ENCODE measurements at regions not wholly inside any gene's neighbourhood (a gene's known extent, or its start where the extent isn't known, plus 50 kb on each side); places are given as distances from the start of the nearest gene placed in this dataset.

DNA sequence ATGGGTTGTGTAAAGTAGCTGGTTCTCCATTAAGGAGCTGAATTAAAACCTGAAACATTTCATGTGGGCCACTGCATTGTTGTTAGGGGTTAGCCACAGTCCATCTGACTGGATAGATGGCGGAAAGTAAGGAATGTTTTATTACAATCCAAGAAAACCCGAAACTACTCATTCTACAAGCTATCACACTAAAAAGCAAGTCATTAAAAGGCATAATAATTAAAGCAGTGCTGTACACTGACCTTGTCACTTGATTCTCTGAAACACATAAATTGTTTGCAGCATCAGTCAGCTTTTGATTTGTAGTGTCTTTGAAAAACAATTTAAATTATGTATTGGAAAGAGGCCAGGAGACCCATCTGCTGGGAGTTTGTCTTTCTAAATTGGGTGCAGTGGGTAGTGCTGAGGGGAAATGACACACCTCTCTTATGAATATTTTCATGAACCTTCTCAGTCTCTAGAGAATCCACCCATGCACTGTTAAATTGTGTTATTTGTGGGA lies 75.7 kb upstream of the ANK2 start (continued):
- no peak for TF ChIP-seq BRD9 (IDR thresholded peaks at IDR 0.05; ENCODE audit: low read depth, partially characterized antibody)
- TF ChIP-seq STAG1 (CRISPR knock-in tag; IDR thresholded peaks at IDR 0.05; ENCODE audit: borderline replicate concordance), result no peak
- no peak for TF ChIP-seq SREBF2 (CRISPR knock-in tag; IDR thresholded peaks at IDR 0.05)
- TF ChIP-seq GATAD2B (IDR thresholded peaks at IDR 0.05; ENCODE audit: borderline replicate concordance), result no peak
- TF ChIP-seq, protein P1, sequence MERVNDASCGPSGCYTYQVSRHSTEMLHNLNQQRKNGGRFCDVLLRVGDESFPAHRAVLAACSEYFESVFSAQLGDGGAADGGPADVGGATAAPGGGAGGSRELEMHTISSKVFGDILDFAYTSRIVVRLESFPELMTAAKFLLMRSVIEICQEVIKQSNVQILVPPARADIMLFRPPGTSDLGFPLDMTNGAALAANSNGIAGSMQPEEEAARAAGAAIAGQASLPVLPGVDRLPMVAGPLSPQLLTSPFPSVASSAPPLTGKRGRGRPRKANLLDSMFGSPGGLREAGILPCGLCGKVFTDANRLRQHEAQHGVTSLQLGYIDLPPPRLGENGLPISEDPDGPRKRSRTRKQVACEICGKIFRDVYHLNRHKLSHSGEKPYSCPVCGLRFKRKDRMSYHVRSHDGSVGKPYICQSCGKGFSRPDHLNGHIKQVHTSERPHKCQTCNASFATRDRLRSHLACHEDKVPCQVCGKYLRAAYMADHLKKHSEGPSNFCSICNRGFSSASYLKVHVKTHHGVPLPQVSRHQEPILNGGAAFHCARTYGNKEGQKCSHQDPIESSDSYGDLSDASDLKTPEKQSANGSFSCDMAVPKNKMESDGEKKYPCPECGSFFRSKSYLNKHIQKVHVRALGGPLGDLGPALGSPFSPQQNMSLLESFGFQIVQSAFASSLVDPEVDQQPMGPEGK (CRISPR knock-in tag; IDR thresholded peaks at IDR 0.05; ENCODE audit: borderline replicate concordance), result no peak
- TF ChIP-seq ZNF518B (CRISPR knock-in tag; IDR thresholded peaks at IDR 0.05), result no peak
- no peak for TF ChIP-seq HNRNPUL1 (IDR thresholded peaks at IDR 0.05; ENCODE audit: low read length)
- no peak for TF ChIP-seq SMARCA5 (IDR thresholded peaks at IDR 0.05)
- TF ChIP-seq, protein P2, sequence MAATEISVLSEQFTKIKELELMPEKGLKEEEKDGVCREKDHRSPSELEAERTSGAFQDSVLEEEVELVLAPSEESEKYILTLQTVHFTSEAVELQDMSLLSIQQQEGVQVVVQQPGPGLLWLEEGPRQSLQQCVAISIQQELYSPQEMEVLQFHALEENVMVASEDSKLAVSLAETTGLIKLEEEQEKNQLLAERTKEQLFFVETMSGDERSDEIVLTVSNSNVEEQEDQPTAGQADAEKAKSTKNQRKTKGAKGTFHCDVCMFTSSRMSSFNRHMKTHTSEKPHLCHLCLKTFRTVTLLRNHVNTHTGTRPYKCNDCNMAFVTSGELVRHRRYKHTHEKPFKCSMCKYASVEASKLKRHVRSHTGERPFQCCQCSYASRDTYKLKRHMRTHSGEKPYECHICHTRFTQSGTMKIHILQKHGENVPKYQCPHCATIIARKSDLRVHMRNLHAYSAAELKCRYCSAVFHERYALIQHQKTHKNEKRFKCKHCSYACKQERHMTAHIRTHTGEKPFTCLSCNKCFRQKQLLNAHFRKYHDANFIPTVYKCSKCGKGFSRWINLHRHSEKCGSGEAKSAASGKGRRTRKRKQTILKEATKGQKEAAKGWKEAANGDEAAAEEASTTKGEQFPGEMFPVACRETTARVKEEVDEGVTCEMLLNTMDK (IDR thresholded peaks at IDR 0.05; ENCODE audit: borderline replicate concordance, insufficient read depth, low read depth, low read length, poor library complexity, severe bottlenecking), result no peak
- no peak for TF ChIP-seq ZNF764 (CRISPR knock-in tag; IDR thresholded peaks at IDR 0.05; ENCODE audit: low read depth)
- TF ChIP-seq DIDO1 (tag; IDR thresholded peaks at IDR 0.05; ENCODE audit: low read depth), result no peak
- no peak for TF ChIP-seq TAL1 (IDR thresholded peaks at IDR 0.05)
